Activated T-cell treated with anti-CD3 and anti-CD28 coated beads for 4 hours (primary cell): ENCODE measurements at regions not wholly inside any gene's neighbourhood (a gene's known extent, or its start where the extent isn't known, plus 50 kb on each side); places are given as distances from the start of the nearest gene placed in this dataset.
"Not testable (repeated sequence)": the region's sequence is repeated elsewhere in the genome, so short reads cannot be mapped to it uniquely, and the experiment has no call there.

Experiments used
- DNase-seq: peaks from one replicate; pipeline ENCODE4 v3.0.0-alpha.2; 2020

GRCh38 chrX:5490786-5491563, 737.7 kb downstream of the NLGN4X start:
- no peak for DNase-seq

GRCh38 chrX:5474282-5474681, 754.4 kb downstream of the NLGN4X start:
- no peak for DNase-seq

GRCh38 chrX:5458300-5458842, 770.3 kb downstream of the NLGN4X start:
- DNase-seq = no peak

- DNase-seq = no peak
These were observed 779.3 kb downstream of the NLGN4X start for GRCh38 chrX:5449323-5449722.

GRCh38 chrX:5431823-5432222, 796.8 kb downstream of the NLGN4X start:
- DNase-seq = no peak

GRCh38 chrX:5425119-5425518, 803.5 kb downstream of the NLGN4X start:
- no peak for DNase-seq

GRCh38 chrX:5417381-5417780, 811.3 kb downstream of the NLGN4X start:
- no peak for DNase-seq

GRCh38 chrX:5415738-5416137, 812.9 kb downstream of the NLGN4X start:
- no peak for DNase-seq

GRCh38 chrX:5409106-5409505, 819.6 kb downstream of the NLGN4X start:
- DNase-seq = no peak

GRCh38 chrX:5402461-5402860, 826.2 kb downstream of the NLGN4X start:
- no peak for DNase-seq

- no peak for DNase-seq
These were observed 829.3 kb downstream of the NLGN4X start for GRCh38 chrX:5399403-5399802.

- DNase-seq = no peak
These were observed 831.3 kb downstream of the NLGN4X start for GRCh38 chrX:5397409-5397808.

- no peak for DNase-seq
These were observed 838.3 kb downstream of the NLGN4X start for GRCh38 chrX:5390376-5390775.

GRCh38 chrX:5388087-5388486, 840.6 kb downstream of the NLGN4X start:
- DNase-seq = no peak

- DNase-seq = no peak
These were observed 848.2 kb downstream of the NLGN4X start for GRCh38 chrX:5380426-5380825.

GRCh38 chrX:5341902-5342301, 886.8 kb downstream of the NLGN4X start:
- DNase-seq = no peak

- no peak for DNase-seq
These were observed 891.5 kb downstream of the NLGN4X start for GRCh38 chrX:5337160-5337559.

GRCh38 chrX:5324546-5324945, 904.1 kb downstream of the NLGN4X start:
- DNase-seq = no peak

GRCh38 chrX:5314148-5314547, 914.5 kb downstream of the NLGN4X start:
- DNase-seq = no peak

GRCh38 chrX:5307416-5307815, 921.3 kb downstream of the NLGN4X start:
- DNase-seq = no peak

- no peak for DNase-seq
These were observed 922.0 kb downstream of the NLGN4X start for GRCh38 chrX:5306654-5307121.

GRCh38 chrX:5305452-5305851, 923.2 kb downstream of the NLGN4X start:
- no peak for DNase-seq

GRCh38 chrX:5295004-5295403, 933.7 kb downstream of the NLGN4X start:
- DNase-seq = no peak

- DNase-seq = no peak
These were observed 938.0 kb downstream of the NLGN4X start for GRCh38 chrX:5290635-5291034.

- DNase-seq = not testable (repeated sequence)
These were observed 938.7 kb downstream of the NLGN4X start for GRCh38 chrX:5289949-5290348.
